ENCODE measurements at regions not wholly inside any gene's neighbourhood (a gene's known extent, or its start where the extent isn't known, plus 50 kb on each side); places are given as distances from the start of the nearest gene placed in this dataset.

DNA sequence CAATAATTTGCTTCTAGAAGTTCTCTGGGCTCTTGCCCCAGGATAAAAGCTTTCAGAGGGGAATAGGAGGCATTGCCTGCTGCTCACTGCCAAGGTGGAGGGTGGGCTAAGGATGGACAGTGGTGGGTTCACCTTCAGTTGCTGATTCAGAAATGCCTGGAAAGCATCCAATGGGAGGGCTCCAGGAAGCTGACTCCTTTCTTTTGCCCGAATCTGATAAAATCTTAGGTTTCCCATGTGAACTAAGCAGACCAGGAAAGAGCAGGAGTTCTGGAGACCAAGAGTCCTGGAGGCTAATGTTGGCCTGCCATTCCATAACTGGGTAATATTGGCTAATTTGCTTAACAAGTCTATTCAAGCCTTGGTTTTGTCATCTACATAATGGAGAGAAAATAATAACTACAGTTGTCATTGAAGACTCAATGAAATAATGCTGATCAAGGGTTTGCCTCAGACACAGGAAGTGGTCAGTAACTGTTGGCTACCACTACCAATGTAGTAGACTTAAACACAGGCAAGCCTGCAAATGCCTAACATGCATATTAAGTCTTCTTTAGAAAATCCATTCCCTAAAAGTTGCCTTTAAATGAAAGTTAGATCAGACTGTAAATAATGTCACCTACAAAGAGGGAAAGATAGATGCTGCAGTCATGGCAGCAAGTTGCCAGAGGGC, 528.4 kb upstream of the NBEA start:
- TF ChIP-seq, protein P1, sequence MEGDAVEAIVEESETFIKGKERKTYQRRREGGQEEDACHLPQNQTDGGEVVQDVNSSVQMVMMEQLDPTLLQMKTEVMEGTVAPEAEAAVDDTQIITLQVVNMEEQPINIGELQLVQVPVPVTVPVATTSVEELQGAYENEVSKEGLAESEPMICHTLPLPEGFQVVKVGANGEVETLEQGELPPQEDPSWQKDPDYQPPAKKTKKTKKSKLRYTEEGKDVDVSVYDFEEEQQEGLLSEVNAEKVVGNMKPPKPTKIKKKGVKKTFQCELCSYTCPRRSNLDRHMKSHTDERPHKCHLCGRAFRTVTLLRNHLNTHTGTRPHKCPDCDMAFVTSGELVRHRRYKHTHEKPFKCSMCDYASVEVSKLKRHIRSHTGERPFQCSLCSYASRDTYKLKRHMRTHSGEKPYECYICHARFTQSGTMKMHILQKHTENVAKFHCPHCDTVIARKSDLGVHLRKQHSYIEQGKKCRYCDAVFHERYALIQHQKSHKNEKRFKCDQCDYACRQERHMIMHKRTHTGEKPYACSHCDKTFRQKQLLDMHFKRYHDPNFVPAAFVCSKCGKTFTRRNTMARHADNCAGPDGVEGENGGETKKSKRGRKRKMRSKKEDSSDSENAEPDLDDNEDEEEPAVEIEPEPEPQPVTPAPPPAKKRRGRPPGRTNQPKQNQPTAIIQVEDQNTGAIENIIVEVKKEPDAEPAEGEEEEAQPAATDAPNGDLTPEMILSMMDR (conservative IDR thresholded peaks at IDR 0.05; ENCODE audit: low read length): no peak
- no peak for TF ChIP-seq EZH2phosphoT487 (IDR thresholded peaks at IDR 0.05; ENCODE audit: borderline replicate concordance)
